ENCODE measurements at regions not wholly inside any gene's neighbourhood (a gene's known extent, or its start where the extent isn't known, plus 50 kb on each side); places are given as distances from the start of the nearest gene placed in this dataset.

DNA sequence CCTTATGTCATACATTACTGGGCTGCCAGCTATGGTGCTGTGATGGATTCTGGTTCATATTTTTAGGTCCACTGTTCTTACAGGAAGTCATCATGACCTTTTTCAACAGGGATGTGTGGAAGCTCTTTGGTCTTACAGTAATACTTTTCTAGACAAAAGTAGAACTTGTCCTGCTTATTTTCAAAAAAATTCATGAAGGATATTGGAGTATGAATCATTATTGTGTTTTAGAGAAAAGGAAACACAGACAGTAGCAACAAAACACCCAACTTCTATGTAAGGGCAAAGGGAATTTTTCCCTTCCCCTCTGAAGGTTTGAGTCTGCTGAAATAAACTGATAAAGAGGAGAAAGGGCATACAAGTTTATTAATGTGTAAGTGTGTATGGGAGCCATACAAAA lies 54.7 kb upstream of the FAM9C start:
- TF ChIP-seq, protein P1, sequence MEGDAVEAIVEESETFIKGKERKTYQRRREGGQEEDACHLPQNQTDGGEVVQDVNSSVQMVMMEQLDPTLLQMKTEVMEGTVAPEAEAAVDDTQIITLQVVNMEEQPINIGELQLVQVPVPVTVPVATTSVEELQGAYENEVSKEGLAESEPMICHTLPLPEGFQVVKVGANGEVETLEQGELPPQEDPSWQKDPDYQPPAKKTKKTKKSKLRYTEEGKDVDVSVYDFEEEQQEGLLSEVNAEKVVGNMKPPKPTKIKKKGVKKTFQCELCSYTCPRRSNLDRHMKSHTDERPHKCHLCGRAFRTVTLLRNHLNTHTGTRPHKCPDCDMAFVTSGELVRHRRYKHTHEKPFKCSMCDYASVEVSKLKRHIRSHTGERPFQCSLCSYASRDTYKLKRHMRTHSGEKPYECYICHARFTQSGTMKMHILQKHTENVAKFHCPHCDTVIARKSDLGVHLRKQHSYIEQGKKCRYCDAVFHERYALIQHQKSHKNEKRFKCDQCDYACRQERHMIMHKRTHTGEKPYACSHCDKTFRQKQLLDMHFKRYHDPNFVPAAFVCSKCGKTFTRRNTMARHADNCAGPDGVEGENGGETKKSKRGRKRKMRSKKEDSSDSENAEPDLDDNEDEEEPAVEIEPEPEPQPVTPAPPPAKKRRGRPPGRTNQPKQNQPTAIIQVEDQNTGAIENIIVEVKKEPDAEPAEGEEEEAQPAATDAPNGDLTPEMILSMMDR (IDR thresholded peaks at IDR 0.05), result no peak
- TF ChIP-seq POLR2A (IDR thresholded peaks at IDR 0.05), result no peak
